ENCODE measurements at regions not wholly inside any gene's neighbourhood (a gene's known extent, or its start where the extent isn't known, plus 50 kb on each side); places are given as distances from the start of the nearest gene placed in this dataset.

GRCh38 chr4:137345597-137345996, 186.7 kb downstream of the PCDH18 start:
- TF ChIP-seq CTCF (conservative IDR thresholded peaks at IDR 0.05; ENCODE audit: low read depth, low read length) (no peak), EZH2phosphoT487 (IDR thresholded peaks at IDR 0.05; ENCODE audit: borderline replicate concordance, low read length) (no peak), EZH2 (IDR thresholded peaks at IDR 0.05; ENCODE audit: low read length, unreplicated experiment) (no peak)
